HG03571 (cell line): ENCODE measurements at regions not wholly inside any gene's neighbourhood (a gene's known extent, or its start where the extent isn't known, plus 50 kb on each side); places are given as distances from the start of the nearest gene placed in this dataset.
"Not testable (repeated sequence)": the region's sequence is repeated elsewhere in the genome, so short reads cannot be mapped to it uniquely, and the experiment has no call there.

Experiments
- ATAC-seq: cut with Tn5 transposase; IDR thresholded peaks from one replicate; pipeline ENCODE4 v1.9.1; 2021; ENCODE audit not compliant: unreplicated experiment

- ATAC-seq = not testable (repeated sequence)
These were observed 109.9 kb upstream of the WIPF3 start for GRCh38 chr7:29696402-29696801.

GRCh38 chr7:29699723-29700122 lies 106.6 kb upstream of the WIPF3 start:
- not testable (repeated sequence) for ATAC-seq

GRCh38 chr7:29701540-29701939 lies 104.8 kb upstream of the WIPF3 start:
- not testable (repeated sequence) for ATAC-seq

GRCh38 chr7:29703830-29704229 lies 102.5 kb upstream of the WIPF3 start:
- not testable (repeated sequence) for ATAC-seq

GRCh38 chr7:29709002-29709401 lies 97.3 kb upstream of the WIPF3 start:
- not testable (repeated sequence) for ATAC-seq

GRCh38 chr7:29723127-29723526 lies 83.2 kb upstream of the WIPF3 start:
- not testable (repeated sequence) for ATAC-seq

- no peak for ATAC-seq
These were observed 82.7 kb upstream of the WIPF3 start for GRCh38 chr7:29723599-29723998.

- ATAC-seq = not testable (repeated sequence)
These were observed 76.7 kb upstream of the WIPF3 start for GRCh38 chr7:29729534-29730165.

GRCh38 chr7:29734246-29734731 lies 72.0 kb upstream of the WIPF3 start:
- no peak for ATAC-seq

GRCh38 chr7:29747645-29748245 lies 58.6 kb upstream of the WIPF3 start:
- ATAC-seq = not testable (repeated sequence)

- no peak for ATAC-seq
These were observed 57.8 kb upstream of the WIPF3 start for GRCh38 chr7:29748286-29749099.

- ATAC-seq = no peak
These were observed 56.5 kb upstream of the WIPF3 start for GRCh38 chr7:29749701-29750321.

GRCh38 chr7:29750373-29750940 lies 55.9 kb upstream of the WIPF3 start:
- ATAC-seq = not testable (repeated sequence)

GRCh38 chr7:29751012-29751411 lies 55.3 kb upstream of the WIPF3 start:
- ATAC-seq = not testable (repeated sequence)

GRCh38 chr7:29754874-29755490 lies 51.3 kb upstream of the WIPF3 start:
- ATAC-seq = no peak
